HG02610 (cell line): ENCODE measurements at regions not wholly inside any gene's neighbourhood (a gene's known extent, or its start where the extent isn't known, plus 50 kb on each side); places are given as distances from the start of the nearest gene placed in this dataset.
A peak's percentile ranks its signal among the peaks of the same experiment; 100 is the strongest.
"Not testable (repeated sequence)": the region's sequence is repeated elsewhere in the genome, so short reads cannot be mapped to it uniquely, and the experiment has no call there.

Source experiments
- ATAC-seq: cut with Tn5 transposase; IDR thresholded peaks from one replicate; pipeline ENCODE4 v1.9.1; 2021; ENCODE audit warnings: mild to moderate bottlenecking, moderate library complexity; ENCODE audit not compliant: unreplicated experiment

GRCh38 chr7:77484785-77485184 lies 52.3 kb upstream of the PTPN12 start:
- no peak for ATAC-seq

- ATAC-seq, result no peak
Measured at GRCh38 chr7:77482015-77482414, 55.1 kb upstream of the PTPN12 start.

- no peak for ATAC-seq
Measured at GRCh38 chr7:77481615-77482014, 55.5 kb upstream of the PTPN12 start.

- not testable (repeated sequence) for ATAC-seq
Measured at GRCh38 chr7:77480102-77480627, 56.9 kb upstream of the PTPN12 start.

GRCh38 chr7:77479536-77480088 lies 57.5 kb upstream of the PTPN12 start:
- no peak for ATAC-seq

GRCh38 chr7:77476871-77477270 lies 60.2 kb upstream of the PTPN12 start:
- no peak for ATAC-seq

GRCh38 chr7:77475181-77475580 lies 59.0 kb upstream of the GSAP start:
- ATAC-seq, result no peak

- ATAC-seq, result no peak
Measured at GRCh38 chr7:77474756-77475155, 58.6 kb upstream of the GSAP start.

- no peak for ATAC-seq
Measured at GRCh38 chr7:77473229-77474005, 57.3 kb upstream of the GSAP start.

- ATAC-seq, result no peak
Measured at GRCh38 chr7:77469927-77470326, 53.8 kb upstream of the GSAP start.

GRCh38 chr7:77467408-77467807 lies 51.3 kb upstream of the GSAP start:
- no peak for ATAC-seq

- ATAC-seq, result peak; percentile 27
Measured at GRCh38 chr7:77466450-77466849, 50.3 kb upstream of the GSAP start.
